GM21825 (cell line): ENCODE measurements at regions not wholly inside any gene's neighbourhood (a gene's known extent, or its start where the extent isn't known, plus 50 kb on each side); places are given as distances from the start of the nearest gene placed in this dataset.
"Not testable (repeated sequence)": the region's sequence is repeated elsewhere in the genome, so short reads cannot be mapped to it uniquely, and the experiment has no call there.

Experiments
- ATAC-seq: cut with Tn5 transposase; IDR thresholded peaks from one replicate; pipeline ENCODE4 v1.9.1; 2021; ENCODE audit warnings: mild to moderate bottlenecking, moderate library complexity; ENCODE audit not compliant: unreplicated experiment

GRCh38 chr4:29117231-29117722, 1602.9 kb upstream of the PCDH7 start:
- not testable (repeated sequence) for ATAC-seq

DNA sequence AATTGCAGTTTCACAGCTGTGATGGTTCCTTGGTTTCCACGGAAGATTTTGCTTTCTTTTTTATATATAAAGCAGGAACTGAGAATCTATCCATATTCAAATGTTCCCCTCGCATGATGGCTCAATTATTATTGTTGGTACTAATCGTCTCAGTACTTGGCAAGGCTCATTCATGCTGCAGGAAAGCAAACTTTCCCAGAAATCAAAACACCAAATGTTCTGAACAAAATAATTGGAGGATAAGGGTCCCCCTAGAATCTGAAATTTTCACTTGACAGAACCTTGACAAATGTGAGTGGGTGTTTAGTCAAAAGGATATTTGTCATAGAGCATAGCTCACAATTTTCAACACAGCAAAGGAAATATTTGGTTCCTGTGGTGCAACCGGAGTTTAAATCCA, 1598.6 kb upstream of the PCDH7 start:
- no peak for ATAC-seq

- ATAC-seq = no peak
These were observed 1591.4 kb upstream of the PCDH7 start for GRCh38 chr4:29128810-29129209.

- no peak for ATAC-seq
These were observed 1588.9 kb upstream of the PCDH7 start for GRCh38 chr4:29131304-29131703.

DNA sequence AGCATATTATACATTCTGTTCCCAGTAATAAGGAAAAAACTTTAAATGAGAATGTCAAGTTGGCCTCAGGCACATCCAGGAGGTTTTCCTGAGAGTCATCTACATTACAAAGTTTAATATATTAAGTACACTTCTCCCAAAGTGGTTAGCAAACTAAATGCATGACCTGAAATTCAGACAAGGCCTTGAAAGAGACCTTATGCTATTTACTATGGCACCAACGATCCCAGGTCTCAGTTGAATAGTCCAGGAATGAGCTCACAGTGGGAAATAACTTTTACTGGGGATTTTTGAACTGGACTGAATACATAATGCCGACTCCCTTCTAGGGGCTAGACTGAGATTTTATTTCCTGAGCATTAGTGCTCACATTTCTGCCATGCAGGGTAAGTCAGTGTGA, 1577.5 kb upstream of the PCDH7 start:
- no peak for ATAC-seq

GRCh38 chr4:29151584-29151983, 1568.6 kb upstream of the PCDH7 start:
- ATAC-seq = no peak

DNA sequence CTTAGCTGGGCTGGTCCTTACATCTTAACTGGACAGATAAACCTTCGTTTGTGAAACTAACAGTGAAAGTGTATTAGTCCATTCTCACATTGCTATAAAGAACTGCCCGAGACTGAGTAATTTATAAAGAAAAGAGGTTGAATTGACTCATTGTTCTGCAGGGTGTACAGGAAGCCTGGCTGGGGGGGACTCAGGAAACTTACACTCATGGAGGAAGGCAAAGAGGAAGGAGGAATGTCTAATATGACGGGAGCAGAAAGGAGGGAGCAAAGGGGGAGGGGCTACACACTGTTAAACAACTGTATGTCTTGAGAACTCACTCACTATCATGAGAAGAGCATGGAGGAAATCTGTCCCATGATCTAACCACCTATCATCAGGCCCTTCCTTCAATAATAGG, 1566.5 kb upstream of the PCDH7 start:
- no peak for ATAC-seq

DNA sequence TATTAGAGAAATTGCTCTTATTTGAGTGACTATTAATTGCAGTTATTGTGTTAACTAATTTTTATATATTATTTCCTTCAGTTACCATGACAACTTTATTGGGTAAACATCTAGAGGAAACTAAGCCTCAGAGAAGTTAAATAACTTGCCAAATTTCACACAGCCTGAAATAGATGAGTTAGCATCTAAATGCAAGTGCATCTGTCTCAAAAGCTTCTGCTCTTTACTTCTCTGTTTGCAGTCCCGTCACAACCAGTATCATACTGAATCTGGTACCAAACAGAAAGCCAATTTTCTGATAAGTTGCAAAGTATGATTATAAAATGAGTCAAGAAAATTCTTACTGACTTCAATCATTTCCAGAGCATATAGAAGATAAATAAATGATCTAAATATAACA, 1544.9 kb upstream of the PCDH7 start:
- no peak for ATAC-seq

DNA sequence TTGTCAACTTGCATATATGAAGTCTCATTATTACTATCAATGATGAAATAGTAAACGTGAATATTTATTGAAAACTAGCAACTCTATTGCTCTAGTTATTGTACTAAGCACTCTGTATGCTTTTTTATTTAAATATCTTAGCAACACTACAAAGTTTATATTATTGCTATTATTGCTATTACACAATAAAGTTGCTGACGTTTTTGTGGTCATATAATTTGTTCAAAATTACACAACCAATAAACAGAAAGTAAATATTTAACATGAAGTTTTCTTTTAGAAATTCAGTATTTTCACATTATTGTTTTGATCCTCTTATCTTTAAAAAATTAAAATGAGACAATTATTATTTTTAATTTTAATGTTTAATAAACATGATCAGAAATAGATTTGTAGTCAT, 1521.1 kb upstream of the PCDH7 start:
- ATAC-seq = no peak

- no peak for ATAC-seq
These were observed 1520.7 kb upstream of the PCDH7 start for GRCh38 chr4:29199485-29199884.

- ATAC-seq = no peak
These were observed 1507.1 kb upstream of the PCDH7 start for GRCh38 chr4:29213020-29213419.

DNA sequence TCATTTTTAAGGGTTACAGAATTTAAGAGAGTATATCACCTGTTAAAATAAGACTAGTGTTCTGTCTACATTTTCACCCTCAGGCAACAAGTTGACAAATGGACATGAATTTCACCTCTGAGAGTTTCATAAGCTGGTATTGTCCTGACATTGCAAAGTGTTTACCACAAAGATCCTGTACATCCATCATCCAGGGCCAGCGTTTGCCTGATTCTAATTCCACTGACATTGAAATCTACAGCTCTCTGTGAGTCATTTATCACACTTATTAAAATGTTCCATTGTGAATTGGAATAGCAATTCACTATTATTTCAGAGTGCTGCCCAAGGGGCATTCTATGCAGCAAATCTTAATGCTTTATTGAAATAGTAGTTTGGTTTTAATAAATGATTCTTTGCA, 1499.4 kb upstream of the PCDH7 start:
- ATAC-seq = no peak

- ATAC-seq = no peak
These were observed 1495.3 kb upstream of the PCDH7 start for GRCh38 chr4:29224911-29225310.

DNA sequence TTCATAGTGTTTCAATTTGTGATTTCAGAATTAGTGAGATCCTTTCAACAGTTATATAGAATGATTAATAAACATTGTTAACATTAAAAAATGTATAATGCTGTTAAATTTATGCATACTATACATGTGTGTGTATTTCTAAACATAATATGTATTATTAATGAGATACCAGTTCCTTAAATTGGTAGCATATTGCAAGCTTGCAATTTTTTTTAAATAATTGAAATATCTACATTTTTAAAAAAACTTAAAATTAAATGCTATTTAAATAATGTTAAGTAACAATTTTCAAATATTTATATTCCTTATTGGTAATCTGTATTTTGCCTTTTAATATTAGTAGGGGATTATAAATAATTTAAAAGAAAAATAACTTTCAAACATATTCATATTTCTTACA, 1479.5 kb upstream of the PCDH7 start:
- no peak for ATAC-seq

DNA sequence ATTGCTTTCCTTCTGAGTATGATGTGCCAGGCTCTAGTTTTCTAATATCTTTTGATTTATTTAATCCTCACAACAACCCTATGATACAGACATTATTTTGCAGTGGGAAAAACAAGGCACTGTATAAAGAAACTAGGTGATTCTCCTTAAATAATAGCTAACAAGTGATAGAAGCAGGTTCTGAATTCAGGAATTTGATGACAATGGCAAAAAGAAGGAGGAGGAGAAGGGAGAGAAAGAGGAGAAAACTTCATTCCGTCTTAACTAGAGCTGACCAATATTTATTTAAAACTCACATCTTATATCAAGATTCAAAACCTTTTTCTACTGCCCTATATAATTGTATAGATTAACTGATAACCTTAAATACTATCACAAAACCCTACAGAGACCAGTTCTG, 1477.1 kb upstream of the PCDH7 start:
- no peak for ATAC-seq

DNA sequence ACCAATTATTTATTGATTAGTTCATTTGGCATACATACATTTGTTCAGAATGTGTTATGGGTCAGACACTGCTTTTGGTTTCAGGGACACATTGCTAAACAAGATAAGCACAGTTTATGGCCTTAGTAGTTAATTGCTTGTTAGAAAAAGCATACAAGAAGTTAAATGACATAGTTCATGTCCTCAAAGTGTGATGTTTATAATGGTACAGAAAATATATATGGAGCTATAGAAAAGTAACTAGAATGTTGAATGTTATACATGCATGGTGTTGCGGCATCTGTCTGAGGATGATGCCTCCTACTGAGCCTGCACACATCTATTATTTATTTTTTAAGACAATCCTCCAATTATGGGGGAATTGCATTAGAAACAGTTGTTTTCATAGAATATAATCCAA, 1476.3 kb upstream of the PCDH7 start:
- no peak for ATAC-seq

DNA sequence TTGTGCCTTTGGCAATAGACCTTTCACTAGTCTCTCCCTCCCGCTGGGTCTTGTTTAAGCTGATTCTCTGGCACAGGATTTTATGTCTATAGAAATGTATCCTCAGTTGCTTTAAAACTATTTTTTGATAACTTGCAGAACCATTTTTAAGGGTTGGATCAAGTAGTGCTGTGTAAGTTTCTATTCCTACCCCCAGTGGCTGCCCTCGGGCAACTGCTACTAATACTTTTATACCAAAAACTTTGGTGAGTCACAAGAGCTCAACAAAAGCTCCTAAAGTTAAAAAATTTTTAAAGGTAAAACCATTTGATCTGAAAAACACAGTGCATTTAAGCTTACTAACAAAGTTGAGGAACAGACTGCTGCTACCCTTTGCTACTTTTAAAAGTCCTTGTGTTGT, 1460.6 kb upstream of the PCDH7 start:
- no peak for ATAC-seq

GRCh38 chr4:29262986-29263385, 1457.2 kb upstream of the PCDH7 start:
- no peak for ATAC-seq

- no peak for ATAC-seq
These were observed 1444.0 kb upstream of the PCDH7 start for GRCh38 chr4:29276150-29276549.

DNA sequence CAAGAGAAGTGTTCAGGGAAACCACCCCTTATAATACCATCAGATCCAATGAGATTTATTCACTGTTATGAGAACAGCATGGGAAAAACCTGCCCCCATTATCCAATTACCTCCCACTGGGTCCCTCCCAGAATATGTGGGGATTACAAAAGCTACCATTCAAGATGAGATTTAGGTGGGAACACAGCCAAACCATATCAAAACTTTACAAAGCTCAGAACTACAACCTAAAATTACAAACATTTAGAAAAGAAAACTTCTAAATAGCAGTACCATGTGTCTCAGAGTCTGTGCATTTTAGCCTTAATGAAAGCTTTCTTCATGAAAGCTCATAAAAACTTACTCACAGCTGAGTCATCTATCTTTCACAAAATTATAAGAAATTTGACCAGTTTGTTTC, 1442.8 kb upstream of the PCDH7 start:
- no peak for ATAC-seq

- no peak for ATAC-seq
These were observed 1441.6 kb upstream of the PCDH7 start for GRCh38 chr4:29278585-29278984.

GRCh38 chr4:29289118-29289517, 1431.1 kb upstream of the PCDH7 start:
- ATAC-seq = no peak

- no peak for ATAC-seq
These were observed 1424.9 kb upstream of the PCDH7 start for GRCh38 chr4:29295280-29295679.

GRCh38 chr4:29304595-29304994, 1415.6 kb upstream of the PCDH7 start:
- ATAC-seq = no peak
